Astrocyte (in vitro differentiated cells and primary cell): ENCODE measurements at regions not wholly inside any gene's neighbourhood (a gene's known extent, or its start where the extent isn't known, plus 50 kb on each side); places are given as distances from the start of the nearest gene placed in this dataset.

ENCODE experiments used
- DNase-seq: peaks from one replicate; pipeline ENCODE4 v3.0.0-alpha.2; 2010; ENCODE audit warnings: low read depth
- FAIRE-seq: peaks from 2 replicates; lab custom pipeline; 2011; peaks lifted over from hg19 to GRCh38; lab: Jason Lieb, UNC
- H2AFZ ChIP-seq: 2 replicates; pipeline ENCODE4 v1.6.0; 2012; ENCODE audit warnings: low read depth, low read length, inconsistent platforms
- H3K27ac ChIP-seq: 2 replicates; pipeline ENCODE4 v1.5.1; 2011; ENCODE audit warnings: low read depth, low read length, inconsistent platforms
- H3K27me3 ChIP-seq: 2 replicates; pipeline ENCODE4 v1.6.0; 2011; ENCODE audit warnings: low read length, inconsistent platforms; ENCODE audit not compliant: insufficient read depth
- H3K36me3 ChIP-seq: 2 replicates; pipeline ENCODE4 v1.5.1; 2011; ENCODE audit warnings: low read length, inconsistent platforms; ENCODE audit not compliant: insufficient read depth
- H3K4me1 ChIP-seq: 2 replicates; pipeline ENCODE4 v1.5.1; 2011; ENCODE audit warnings: low read length, inconsistent platforms; ENCODE audit not compliant: insufficient read depth
- H3K4me2 ChIP-seq: 2 replicates; pipeline ENCODE4 v1.6.0; 2012; ENCODE audit warnings: low read length, inconsistent platforms
- H3K4me3 ChIP-seq: 2 replicates; pipeline ENCODE4 v1.5.1; 2011; ENCODE audit warnings: low read depth, mild to moderate bottlenecking, low read length, inconsistent platforms; ENCODE audit not compliant: insufficient read depth
- H3K79me2 ChIP-seq: 2 replicates; pipeline ENCODE4 v1.6.0; 2012; ENCODE audit warnings: mild to moderate bottlenecking, low read length, inconsistent platforms; ENCODE audit not compliant: insufficient read depth
- H3K9ac ChIP-seq: 2 replicates; pipeline ENCODE4 v1.6.0; 2012; ENCODE audit warnings: mild to moderate bottlenecking, low read length, inconsistent platforms
- H3K9me3 ChIP-seq: 2 replicates; pipeline ENCODE4 v1.5.1; 2012; ENCODE audit warnings: low read depth, mild to moderate bottlenecking, low read length, inconsistent platforms; ENCODE audit not compliant: insufficient read depth
- H4K20me1 ChIP-seq: 2 replicates; pipeline ENCODE4 v1.6.0; 2012; ENCODE audit warnings: low read length, inconsistent platforms; ENCODE audit not compliant: insufficient read depth
- H3K27ac Mint-ChIP-seq: one replicate; pipeline ENCODE4 v1.8.0; 2021; ENCODE audit warnings: mild to moderate bottlenecking, mixed read lengths; ENCODE audit not compliant: unreplicated experiment
- H3K27me3 Mint-ChIP-seq: one replicate; pipeline ENCODE4 v1.8.0; 2021; ENCODE audit warnings: low read depth, mixed read lengths; ENCODE audit not compliant: unreplicated experiment
- H3K36me3 Mint-ChIP-seq: one replicate; pipeline ENCODE4 v1.8.0; 2021; ENCODE audit warnings: low read depth, mixed read lengths; ENCODE audit not compliant: unreplicated experiment
- H3K4me1 Mint-ChIP-seq: one replicate; pipeline ENCODE4 v1.8.0; 2021; ENCODE audit warnings: low read depth, mixed read lengths; ENCODE audit not compliant: unreplicated experiment
- H3K4me3 Mint-ChIP-seq: one replicate; pipeline ENCODE4 v1.8.0; 2021; ENCODE audit warnings: mild to moderate bottlenecking, moderate library complexity, mixed read lengths; ENCODE audit not compliant: unreplicated experiment
- H3K9me3 Mint-ChIP-seq: one replicate; pipeline ENCODE4 v1.8.0; 2021; ENCODE audit warnings: mild to moderate bottlenecking, mixed read lengths; ENCODE audit not compliant: unreplicated experiment
- EZH2 ChIP-seq: IDR thresholded peaks from 2 replicates; pipeline ENCODE4 v1.6.1; 2012; ENCODE audit warnings: mild to moderate bottlenecking, low read length, inconsistent platforms; ENCODE audit not compliant: insufficient read depth
- TF ChIP-seq, protein P1 (sequence below): IDR thresholded peaks from 2 replicates; pipeline ENCODE4 v1.5.1; 2011; ENCODE audit warnings: low read depth, mild to moderate bottlenecking, inconsistent platforms, low read length, moderate library complexity; ENCODE audit not compliant: insufficient read depth

GRCh38 chr14:40386433-40386832 is 954.2 kb upstream of the FBXO33 start:
- Mint-ChIP-seq H3K4me1 (no peaks in the 10 kb centered on the region), H3K27me3 (no peaks in the 10 kb centered on the region), H3K9me3 (no peaks in the 10 kb centered on the region), H3K27ac (no peak overlapping the region), H3K4me3 (no peak overlapping the region), H3K36me3 (no peaks in the 10 kb centered on the region)
- Histone ChIP-seq H3K9ac (no peak overlapping the region), H2AFZ (no peak overlapping the region), H3K27me3 (no peaks in the 10 kb centered on the region), H3K4me2 (no peak overlapping the region), H3K27ac (no peak overlapping the region), H3K4me1 (no peaks in the 10 kb centered on the region), H3K79me2 (no peaks in the 10 kb centered on the region), H3K36me3 (no peaks in the 10 kb centered on the region), H4K20me1 (no peaks in the 10 kb centered on the region), H3K4me3 (no peak overlapping the region), H3K9me3 (no peaks in the 10 kb centered on the region)
- no peak for FAIRE-seq
- TF ChIP-seq, protein P1, sequence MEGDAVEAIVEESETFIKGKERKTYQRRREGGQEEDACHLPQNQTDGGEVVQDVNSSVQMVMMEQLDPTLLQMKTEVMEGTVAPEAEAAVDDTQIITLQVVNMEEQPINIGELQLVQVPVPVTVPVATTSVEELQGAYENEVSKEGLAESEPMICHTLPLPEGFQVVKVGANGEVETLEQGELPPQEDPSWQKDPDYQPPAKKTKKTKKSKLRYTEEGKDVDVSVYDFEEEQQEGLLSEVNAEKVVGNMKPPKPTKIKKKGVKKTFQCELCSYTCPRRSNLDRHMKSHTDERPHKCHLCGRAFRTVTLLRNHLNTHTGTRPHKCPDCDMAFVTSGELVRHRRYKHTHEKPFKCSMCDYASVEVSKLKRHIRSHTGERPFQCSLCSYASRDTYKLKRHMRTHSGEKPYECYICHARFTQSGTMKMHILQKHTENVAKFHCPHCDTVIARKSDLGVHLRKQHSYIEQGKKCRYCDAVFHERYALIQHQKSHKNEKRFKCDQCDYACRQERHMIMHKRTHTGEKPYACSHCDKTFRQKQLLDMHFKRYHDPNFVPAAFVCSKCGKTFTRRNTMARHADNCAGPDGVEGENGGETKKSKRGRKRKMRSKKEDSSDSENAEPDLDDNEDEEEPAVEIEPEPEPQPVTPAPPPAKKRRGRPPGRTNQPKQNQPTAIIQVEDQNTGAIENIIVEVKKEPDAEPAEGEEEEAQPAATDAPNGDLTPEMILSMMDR = no peak
- no peak for TF ChIP-seq EZH2
- no peak for DNase-seq

- H3K4me3 Mint-ChIP-seq = no peak overlapping the region
- no peak for FAIRE-seq
These were observed 942.0 kb upstream of the FBXO33 start for GRCh38 chr14:40374221-40374620.

GRCh38 chr14:40371011-40371410 is 938.8 kb upstream of the FBXO33 start:
- H3K36me3 ChIP-seq = no peaks in the 10 kb centered on the region
- TF ChIP-seq EZH2 = no peak
- no peaks in the 10 kb centered on the region for H3K4me1 ChIP-seq
- no peaks in the 10 kb centered on the region for H3K9me3 ChIP-seq
- FAIRE-seq = no peak
- H3K27ac ChIP-seq = no peak overlapping the region
- no peaks in the 10 kb centered on the region for H4K20me1 ChIP-seq
- no peak overlapping the region for H3K4me3 Mint-ChIP-seq
- no peak overlapping the region for H3K4me3 ChIP-seq
- H3K4me2 ChIP-seq = no peak overlapping the region
- no peak overlapping the region for H3K27ac Mint-ChIP-seq
- H3K27me3 Mint-ChIP-seq = no peaks in the 10 kb centered on the region
- H3K27me3 ChIP-seq = no peaks in the 10 kb centered on the region
- no peaks in the 10 kb centered on the region for H3K79me2 ChIP-seq
- H3K9ac ChIP-seq = no peak overlapping the region
- no peaks in the 10 kb centered on the region for H3K36me3 Mint-ChIP-seq
- no peaks in the 10 kb centered on the region for H3K9me3 Mint-ChIP-seq
- DNase-seq = no peak
- H3K4me1 Mint-ChIP-seq = no peaks in the 10 kb centered on the region
- no peak overlapping the region for H2AFZ ChIP-seq

More at GRCh38 chr14:40374221-40374620, 942.0 kb upstream of the FBXO33 start:
- Histone ChIP-seq H3K27me3 (no peaks in the 10 kb centered on the region), H3K36me3 (no peaks in the 10 kb centered on the region), H3K4me3 (no peak overlapping the region), H3K9me3 (no peaks in the 10 kb centered on the region), H3K4me2 (no peak overlapping the region), H3K27ac (no peak overlapping the region), H4K20me1 (no peaks in the 10 kb centered on the region), H3K9ac (no peak overlapping the region), H3K79me2 (no peaks in the 10 kb centered on the region), H3K4me1 (no peaks in the 10 kb centered on the region), H2AFZ (no peak overlapping the region)
- Mint-ChIP-seq H3K27me3 (no peaks in the 10 kb centered on the region), H3K27ac (no peak overlapping the region), H3K4me1 (no peaks in the 10 kb centered on the region), H3K9me3 (no peaks in the 10 kb centered on the region), H3K36me3 (no peaks in the 10 kb centered on the region)
- TF ChIP-seq, protein P1 = no peak
- TF ChIP-seq EZH2 = no peak
- no peak for DNase-seq
